Islet precursor cell (in vitro differentiated cells): ENCODE measurements at regions not wholly inside any gene's neighbourhood (a gene's known extent, or its start where the extent isn't known, plus 50 kb on each side); places are given as distances from the start of the nearest gene placed in this dataset.

Experiments
- DNase-seq: peaks from one replicate; pipeline ENCODE4 v3.0.0-alpha.2; 2018

GRCh38 chr1:83561346-83561745 is 437.6 kb downstream of the TTLL7 start:
- no peak for DNase-seq

GRCh38 chr1:83559129-83559840 is 439.6 kb downstream of the TTLL7 start:
- DNase-seq, result no peak

- no peak for DNase-seq
These were observed 443.1 kb downstream of the TTLL7 start for GRCh38 chr1:83555871-83556270.

- DNase-seq, result peak; percentile 62
These were observed 444.8 kb downstream of the TTLL7 start for GRCh38 chr1:83554174-83554573.

- DNase-seq, result no peak
These were observed 446.1 kb downstream of the TTLL7 start for GRCh38 chr1:83552820-83553219.

- no peak for DNase-seq
These were observed 450.6 kb downstream of the TTLL7 start for GRCh38 chr1:83548311-83548710.

GRCh38 chr1:83547901-83548300 is 451.0 kb downstream of the TTLL7 start:
- DNase-seq, result no peak

- no peak for DNase-seq
These were observed 452.1 kb downstream of the TTLL7 start for GRCh38 chr1:83546874-83547273.

- peak; percentile 55 for DNase-seq
These were observed 453.7 kb downstream of the TTLL7 start for GRCh38 chr1:83545066-83545862.

GRCh38 chr1:83543222-83543973 is 455.5 kb downstream of the TTLL7 start:
- DNase-seq, result no peak

- DNase-seq, result no peak
These were observed 467.2 kb downstream of the TTLL7 start for GRCh38 chr1:83531521-83532309.

- DNase-seq, result no peak
These were observed 468.4 kb downstream of the TTLL7 start for GRCh38 chr1:83530506-83530905.

- no peak for DNase-seq
These were observed 470.9 kb downstream of the TTLL7 start for GRCh38 chr1:83527987-83528386.

GRCh38 chr1:83520797-83521196 is 478.1 kb downstream of the TTLL7 start:
- no peak for DNase-seq

GRCh38 chr1:83516369-83516768 is 482.6 kb downstream of the TTLL7 start:
- DNase-seq, result no peak

- DNase-seq, result no peak
These were observed 483.3 kb downstream of the TTLL7 start for GRCh38 chr1:83515578-83516154.

- no peak for DNase-seq
These were observed 486.3 kb downstream of the TTLL7 start for GRCh38 chr1:83512373-83513193.

- DNase-seq, result no peak
These were observed 487.7 kb downstream of the TTLL7 start for GRCh38 chr1:83511146-83511726.

GRCh38 chr1:83509301-83509781 is 489.6 kb downstream of the TTLL7 start:
- DNase-seq, result no peak

- DNase-seq, result peak; percentile 83
These were observed 490.3 kb downstream of the TTLL7 start for GRCh38 chr1:83508485-83509151.
